DND-41 (cell line): ENCODE measurements at regions not wholly inside any gene's neighbourhood (a gene's known extent, or its start where the extent isn't known, plus 50 kb on each side); places are given as distances from the start of the nearest gene placed in this dataset.

ENCODE experiments used
- ATAC-seq: fragments of 200-7000 bp; cut with Tn5 transposase; 3 replicates; pipeline ENCODE4 v1.9.1; 2021; ENCODE audit warnings: low read depth; ENCODE audit not compliant: insufficient read depth
- DNase-seq: peaks from one replicate; pipeline ENCODE4 v3.0.0-alpha.2; 2020
- H2AFZ ChIP-seq: 2 replicates; pipeline ENCODE4 v1.6.0; 2012; ENCODE audit warnings: low read depth, low read length
- H3K27ac ChIP-seq: 2 replicates; pipeline ENCODE4 v1.5.1; 2012; ENCODE audit warnings: low read length, inconsistent platforms
- H3K27me3 ChIP-seq: fragments of 200-600 bp; sonication (generic); 2 replicates; pipeline ENCODE4 v1.6.0; 2012; ENCODE audit warnings: low read length, mild to moderate bottlenecking, inconsistent platforms; ENCODE audit not compliant: insufficient read depth, poor library complexity
- H3K36me3 ChIP-seq: 2 replicates; pipeline ENCODE4 v1.5.1; 2012; ENCODE audit warnings: low read length, inconsistent platforms; ENCODE audit not compliant: insufficient read depth
- H3K4me1 ChIP-seq: 2 replicates; pipeline ENCODE4 v1.5.1; 2012; ENCODE audit warnings: mild to moderate bottlenecking, low read length; ENCODE audit not compliant: insufficient read depth
- H3K4me2 ChIP-seq: 2 replicates; pipeline ENCODE4 v1.6.0; 2012; ENCODE audit warnings: mild to moderate bottlenecking, moderate library complexity, low read length, inconsistent platforms; ENCODE audit not compliant: insufficient read depth
- H3K4me3 ChIP-seq, 2 experiments: fragments of 200-600 bp in 1 of 2; shearing (Covaris generic) in 1 of 2; 2 replicates each; pipeline ENCODE4 v1.5.1; 2012 to 2016; ENCODE audit warnings: inconsistent platforms in 2 of 2, low read length in 2 of 2, mild to moderate bottlenecking in 2 of 2, low read depth in 1 of 2, moderate library complexity in 1 of 2
- H3K79me2 ChIP-seq: 2 replicates; pipeline ENCODE4 v1.6.0; 2012; ENCODE audit warnings: low read length, inconsistent platforms; ENCODE audit not compliant: insufficient read depth
- H3K9ac ChIP-seq: 2 replicates; pipeline ENCODE4 v1.6.0; 2012; ENCODE audit warnings: low read depth, mild to moderate bottlenecking, inconsistent platforms, low read length, moderate library complexity
- H3K9me3 ChIP-seq: 2 replicates; pipeline ENCODE4 v1.5.1; 2012; ENCODE audit warnings: low read length, moderate library complexity, mild to moderate bottlenecking, inconsistent platforms; ENCODE audit not compliant: insufficient read depth, severe bottlenecking
- H4K20me1 ChIP-seq: 2 replicates; pipeline ENCODE4 v1.6.0; 2012; ENCODE audit warnings: low read length; ENCODE audit not compliant: insufficient read depth
- EZH2 ChIP-seq: IDR thresholded peaks from 3 replicates; pipeline ENCODE4 v1.6.1; 2012; ENCODE audit warnings: borderline replicate concordance, low read depth, mild to moderate bottlenecking, moderate library complexity, low read length, inconsistent platforms; ENCODE audit not compliant: severe bottlenecking
- TF ChIP-seq, protein P1 (sequence below): IDR thresholded peaks from 2 replicates; pipeline ENCODE4 v1.5.1; 2012; ENCODE audit warnings: borderline replicate concordance, low read length, moderate library complexity, mild to moderate bottlenecking; ENCODE audit not compliant: poor library complexity, severe bottlenecking; ENCODE audit errors: extremely low read depth

DNA sequence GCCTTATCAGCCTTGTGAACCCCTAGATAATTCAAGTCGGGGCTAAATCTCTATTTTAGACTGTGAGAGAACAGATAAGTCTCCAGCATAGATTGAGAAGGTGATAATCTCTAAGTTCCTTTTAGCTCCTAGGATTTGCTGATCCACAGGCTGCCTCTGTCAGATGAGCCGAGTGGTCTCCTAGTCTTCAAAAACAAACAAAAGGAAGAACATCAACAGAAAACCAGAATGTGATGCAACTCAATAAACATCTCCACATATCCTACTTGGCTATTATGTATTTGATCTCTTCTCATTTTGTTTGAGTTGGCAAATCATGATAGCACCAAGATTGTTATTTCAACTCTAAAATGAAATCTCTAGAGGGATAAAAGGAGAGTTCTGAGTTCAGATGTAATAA, 88.4 kb upstream of the SLC7A11 start:
- H3K4me2 ChIP-seq: no peak overlapping the region
- no peak overlapping the region for H3K27ac ChIP-seq
- H3K9me3 ChIP-seq: no peaks in the 10 kb centered on the region
- H4K20me1 ChIP-seq: no peaks in the 10 kb centered on the region
- TF ChIP-seq, protein P1, sequence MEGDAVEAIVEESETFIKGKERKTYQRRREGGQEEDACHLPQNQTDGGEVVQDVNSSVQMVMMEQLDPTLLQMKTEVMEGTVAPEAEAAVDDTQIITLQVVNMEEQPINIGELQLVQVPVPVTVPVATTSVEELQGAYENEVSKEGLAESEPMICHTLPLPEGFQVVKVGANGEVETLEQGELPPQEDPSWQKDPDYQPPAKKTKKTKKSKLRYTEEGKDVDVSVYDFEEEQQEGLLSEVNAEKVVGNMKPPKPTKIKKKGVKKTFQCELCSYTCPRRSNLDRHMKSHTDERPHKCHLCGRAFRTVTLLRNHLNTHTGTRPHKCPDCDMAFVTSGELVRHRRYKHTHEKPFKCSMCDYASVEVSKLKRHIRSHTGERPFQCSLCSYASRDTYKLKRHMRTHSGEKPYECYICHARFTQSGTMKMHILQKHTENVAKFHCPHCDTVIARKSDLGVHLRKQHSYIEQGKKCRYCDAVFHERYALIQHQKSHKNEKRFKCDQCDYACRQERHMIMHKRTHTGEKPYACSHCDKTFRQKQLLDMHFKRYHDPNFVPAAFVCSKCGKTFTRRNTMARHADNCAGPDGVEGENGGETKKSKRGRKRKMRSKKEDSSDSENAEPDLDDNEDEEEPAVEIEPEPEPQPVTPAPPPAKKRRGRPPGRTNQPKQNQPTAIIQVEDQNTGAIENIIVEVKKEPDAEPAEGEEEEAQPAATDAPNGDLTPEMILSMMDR: no peak
- no peak for TF ChIP-seq EZH2
- H3K79me2 ChIP-seq: no peaks in the 10 kb centered on the region
- H3K4me1 ChIP-seq: peaks cover 8% of the 10 kb centered on the region; the same call in 1 of the 2 replicates
- H3K36me3 ChIP-seq: no peaks in the 10 kb centered on the region
- H3K27me3 ChIP-seq: no peaks in the 10 kb centered on the region
- DNase-seq: no peak
- H2AFZ ChIP-seq: no peak overlapping the region
- no peak for ATAC-seq
- no peak overlapping the region for H3K4me3 ChIP-seq
- no peak overlapping the region for H3K9ac ChIP-seq

DNA sequence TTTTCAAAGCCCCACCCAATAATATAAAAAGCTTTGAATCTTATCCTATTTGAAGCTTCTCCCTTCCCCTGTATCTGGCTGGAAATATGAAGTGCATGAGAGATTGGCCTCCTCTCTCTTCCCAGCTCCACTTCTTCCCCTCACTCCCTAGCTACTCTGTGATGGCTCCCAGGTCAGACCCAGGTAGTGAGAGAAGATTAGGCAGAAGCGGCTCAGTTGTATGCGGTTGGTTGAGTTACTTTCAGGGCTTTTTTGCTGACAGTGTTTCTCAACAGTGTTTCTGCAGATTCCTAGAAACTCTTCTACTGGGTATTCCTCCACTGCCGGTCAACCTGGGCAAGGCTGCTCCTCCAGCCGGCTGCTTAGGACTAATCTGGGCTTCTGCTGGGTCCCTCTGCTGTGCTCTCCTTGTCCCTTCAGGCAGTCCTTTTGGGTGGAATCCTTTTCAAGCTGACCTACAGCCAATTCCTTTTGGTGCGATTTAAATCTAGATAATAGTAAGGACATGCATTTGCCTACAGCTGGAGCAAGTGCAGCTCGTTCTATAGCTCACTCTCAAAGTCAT, 87.4 kb upstream of the SLC7A11 start:
- H3K36me3 ChIP-seq: no peaks in the 10 kb centered on the region
- no peak for DNase-seq
- ATAC-seq: no peak
- peaks cover 8% of the 10 kb centered on the region; the same call in 1 of the 2 replicates for H3K4me1 ChIP-seq
- H3K4me2 ChIP-seq: no peak overlapping the region
- H2AFZ ChIP-seq: no peak overlapping the region
- no peak overlapping the region for H3K27ac ChIP-seq
- no peak overlapping the region for H3K9ac ChIP-seq
- no peaks in the 10 kb centered on the region for H3K27me3 ChIP-seq
- no peaks in the 10 kb centered on the region for H4K20me1 ChIP-seq
- TF ChIP-seq, protein P1: no peak
- no peak for TF ChIP-seq EZH2
- H3K9me3 ChIP-seq: no peaks in the 10 kb centered on the region
- H3K79me2 ChIP-seq: no peaks in the 10 kb centered on the region
- no peak overlapping the region for H3K4me3 ChIP-seq

DNA sequence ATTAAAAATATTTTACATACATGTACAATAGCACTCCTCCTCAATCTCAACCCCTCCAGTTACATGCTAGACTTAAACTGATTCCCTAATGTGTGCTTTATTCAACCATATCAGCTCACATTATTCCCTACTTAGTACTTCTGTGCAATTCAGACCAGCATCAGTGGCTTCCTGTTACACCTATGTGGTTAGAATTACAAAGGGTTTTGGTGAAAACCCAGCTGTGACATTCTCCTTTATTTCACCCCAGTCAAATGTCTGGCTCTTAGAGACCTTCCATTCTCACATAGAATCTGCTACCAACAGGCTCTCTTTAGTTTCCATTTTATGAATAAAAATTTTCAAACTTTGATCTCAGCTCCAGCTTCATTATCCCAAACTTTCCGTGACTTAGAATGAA, 85.2 kb upstream of the SLC7A11 start:
- H3K36me3 ChIP-seq: no peaks in the 10 kb centered on the region
- DNase-seq: peak; percentile 11
- TF ChIP-seq EZH2: no peak
- TF ChIP-seq, protein P1: no peak

GRCh38 chr4:138320831-138321230, 78.7 kb upstream of the SLC7A11 start:
- H3K4me1 ChIP-seq: no peaks in the 10 kb centered on the region
- no peak overlapping the region for H2AFZ ChIP-seq
- H3K79me2 ChIP-seq: no peaks in the 10 kb centered on the region
- no peak overlapping the region for H3K9ac ChIP-seq
- DNase-seq (no peak), ATAC-seq (no peak)
- H4K20me1 ChIP-seq: no peaks in the 10 kb centered on the region
- H3K4me3 ChIP-seq: no peak overlapping the region
- no peaks in the 10 kb centered on the region for H3K27me3 ChIP-seq
- H3K4me2 ChIP-seq: no peak overlapping the region
- no peak overlapping the region for H3K27ac ChIP-seq
- TF ChIP-seq, protein P1: no peak
- no peak for TF ChIP-seq EZH2
- no peaks in the 10 kb centered on the region for H3K36me3 ChIP-seq
- H3K9me3 ChIP-seq: no peaks in the 10 kb centered on the region

More for the DNA sequence above, 85.2 kb upstream of the SLC7A11 start:
- no peaks in the 10 kb centered on the region for H3K9me3 ChIP-seq
- no peak overlapping the region for H3K4me2 ChIP-seq
- no peak overlapping the region for H3K9ac ChIP-seq
- no peak overlapping the region for H3K4me3 ChIP-seq
- peak; percentile 99 for ATAC-seq
- H3K27ac ChIP-seq: no peak overlapping the region
- no peaks in the 10 kb centered on the region for H3K27me3 ChIP-seq
- no peaks in the 10 kb centered on the region for H3K79me2 ChIP-seq
- H2AFZ ChIP-seq: no peak overlapping the region
- no peaks in the 10 kb centered on the region for H4K20me1 ChIP-seq
- peaks cover 8% of the 10 kb centered on the region; the same call in 1 of the 2 replicates for H3K4me1 ChIP-seq
